ENCODE measurements at regions not wholly inside any gene's neighbourhood (a gene's known extent, or its start where the extent isn't known, plus 50 kb on each side); places are given as distances from the start of the nearest gene placed in this dataset.

GRCh38 chr20:60437418-60437817 is 479.2 kb downstream of the CDH26 start:
- no peaks in the 10 kb centered on the region for H3K36me3 ChIP-seq (ENCODE audit: insufficient read depth, low read length)
- no peaks in the 10 kb centered on the region for H4K20me1 ChIP-seq (ENCODE audit: insufficient read depth, low read length)
- no peak overlapping the region for H3K27ac ChIP-seq (ENCODE audit: low read depth, low read length, poor library complexity, severe bottlenecking)
- H3K4me2 ChIP-seq (ENCODE audit: low read length) = no peak overlapping the region
- H2AFZ ChIP-seq (ENCODE audit: low read length) = no peak overlapping the region
- intact Hi-C loops (cut with micrococcal nuclease; ENCODE audit: unreplicated experiment) = no loop called here
- POLR2A ChIA-PET = no interaction called here
- no peaks in the 10 kb centered on the region for H3K9me3 ChIP-seq (ENCODE audit: low read length)
- H3K4me3 ChIP-seq (ENCODE audit: low read depth, low read length, poor library complexity, severe bottlenecking) = no peak overlapping the region
- DNase-seq (ENCODE audit: low spot score) = no peak
- no peaks in the 10 kb centered on the region for H3K9me2 ChIP-seq (ENCODE audit: insufficient read depth, low read length)
- H3K79me2 ChIP-seq (ENCODE audit: insufficient read depth, low read depth, low read length) = no peaks in the 10 kb centered on the region
- TF ChIP-seq EZH2phosphoT487 (IDR thresholded peaks at IDR 0.05; ENCODE audit: borderline replicate concordance, low read depth, low read length) (no peak), CTCF (conservative IDR thresholded peaks at IDR 0.05; ENCODE audit: low read length) (no peak)
- CTCF ChIA-PET (ENCODE audit: unreplicated experiment) = no interaction called here
- H3K4me1 ChIP-seq (ENCODE audit: insufficient read depth, low read length, poor library complexity, severe bottlenecking) = no peaks in the 10 kb centered on the region
- BruUV-seq (replicated peaks) = no TSS peak

- no TSS peak for BruUV-seq (replicated peaks)
- Histone ChIP-seq H2AFZ (ENCODE audit: low read length) (no peak overlapping the region), H4K20me1 (ENCODE audit: insufficient read depth, low read length) (no peaks in the 10 kb centered on the region), H3K79me2 (ENCODE audit: insufficient read depth, low read depth, low read length) (no peaks in the 10 kb centered on the region), H3K27ac (ENCODE audit: low read depth, low read length, poor library complexity, severe bottlenecking) (no peak overlapping the region), H3K36me3 (ENCODE audit: insufficient read depth, low read length) (no peaks in the 10 kb centered on the region), H3K4me2 (ENCODE audit: low read length) (no peak overlapping the region), H3K9me3 (ENCODE audit: low read length) (no peaks in the 10 kb centered on the region), H3K4me3 (ENCODE audit: low read depth, low read length, poor library complexity, severe bottlenecking) (no peak overlapping the region), H3K4me1 (ENCODE audit: insufficient read depth, low read length, poor library complexity, severe bottlenecking) (no peaks in the 10 kb centered on the region), H3K9me2 (ENCODE audit: insufficient read depth, low read length) (no peaks in the 10 kb centered on the region)
- POLR2A ChIA-PET = no interaction called here
- CTCF ChIA-PET (ENCODE audit: unreplicated experiment) = no interaction called here
- no peak for DNase-seq (ENCODE audit: low spot score)
- intact Hi-C loops (cut with micrococcal nuclease; ENCODE audit: unreplicated experiment) = no loop called here
- TF ChIP-seq EZH2phosphoT487 (IDR thresholded peaks at IDR 0.05; ENCODE audit: borderline replicate concordance, low read depth, low read length) (no peak), CTCF (conservative IDR thresholded peaks at IDR 0.05; ENCODE audit: low read length) (no peak)
These were observed 488.3 kb downstream of the CDH26 start for GRCh38 chr20:60446267-60447111.

GRCh38 chr20:60447703-60448102 is 489.5 kb downstream of the CDH26 start:
- H3K36me3 ChIP-seq (ENCODE audit: insufficient read depth, low read length) = no peaks in the 10 kb centered on the region
- CTCF ChIA-PET (ENCODE audit: unreplicated experiment) = interaction anchor here (0.6 kb wide), 1 partner anchor 1284 kb away, joined by 3 read pairs; no protein-coding TSS in a partner anchor
- no peak overlapping the region for H3K4me3 ChIP-seq (ENCODE audit: low read depth, low read length, poor library complexity, severe bottlenecking)
- TF ChIP-seq EZH2phosphoT487 (IDR thresholded peaks at IDR 0.05; ENCODE audit: borderline replicate concordance, low read depth, low read length) = no peak
- no peak for TF ChIP-seq CTCF (conservative IDR thresholded peaks at IDR 0.05; ENCODE audit: low read length)
- H2AFZ ChIP-seq (ENCODE audit: low read length) = no peak overlapping the region
- H3K9me3 ChIP-seq (ENCODE audit: low read length) = no peaks in the 10 kb centered on the region
- H3K9me2 ChIP-seq (ENCODE audit: insufficient read depth, low read length) = no peaks in the 10 kb centered on the region
- no peak overlapping the region for H3K4me2 ChIP-seq (ENCODE audit: low read length)
- POLR2A ChIA-PET = no interaction called here
- no peaks in the 10 kb centered on the region for H3K4me1 ChIP-seq (ENCODE audit: insufficient read depth, low read length, poor library complexity, severe bottlenecking)
- no peak for DNase-seq (ENCODE audit: low spot score)
- intact Hi-C loops (cut with micrococcal nuclease; ENCODE audit: unreplicated experiment) = no loop called here
- H3K79me2 ChIP-seq (ENCODE audit: insufficient read depth, low read depth, low read length) = no peaks in the 10 kb centered on the region
- no peak overlapping the region for H3K27ac ChIP-seq (ENCODE audit: low read depth, low read length, poor library complexity, severe bottlenecking)
- no peaks in the 10 kb centered on the region for H4K20me1 ChIP-seq (ENCODE audit: insufficient read depth, low read length)
- BruUV-seq (replicated peaks) = no TSS peak

All from OCI-LY7 (cell line).